IMR-90 (cell line): ENCODE measurements at regions not wholly inside any gene's neighbourhood (a gene's known extent, or its start where the extent isn't known, plus 50 kb on each side); places are given as distances from the start of the nearest gene placed in this dataset.

Source experiments
- ATAC-seq: fragments of 200-7000 bp; cut with Tn5 transposase; 2 replicates; pipeline ENCODE4 v1.9.1; 2020; ENCODE audit warnings: low read depth, mild to moderate bottlenecking, moderate library complexity
- BruUV-seq: library from RNA; stranded (reverse); fragments of 400-500 nt; replicated peaks from 2 replicates; lab custom pipeline; 2021; lab: Mats Ljungman, UMichigan
- CTCF ChIA-PET: fragments of 300-600 bp; formaldehyde crosslinking; extraction: SDS; loops from one replicate; lab custom pipeline; 2021; ENCODE audit warnings: antibody characterized with exemption; lab: Yijun Ruan, JAX
- POLR2A ChIA-PET: fragments of 300-600 bp; sonication (Branson Sonifier 250); formaldehyde crosslinking; loops from one replicate; lab custom pipeline; 2022; ENCODE audit warnings: antibody characterized with exemption; ENCODE audit not compliant: unreplicated experiment; lab: Charles Lee
- DNase-seq: peaks from one replicate; pipeline ENCODE4 v3.0.0; 2013
- H2AFZ ChIP-seq: replicated peaks from 2 replicates; pipeline ENCODE3; 2013; ENCODE audit warnings: low read length, mild to moderate bottlenecking; ENCODE audit not compliant: poor library complexity
- H2AK5ac ChIP-seq: 2 replicates; pipeline ENCODE4 v1.6.1; 2013; ENCODE audit warnings: low read depth, low read length, inconsistent platforms
- H2AK9ac ChIP-seq: replicated peaks from 2 replicates; pipeline ENCODE3; 2013; ENCODE audit warnings: mild to moderate bottlenecking, low read depth, low read length, moderate library complexity; ENCODE audit not compliant: poor library complexity
- H2BK120ac ChIP-seq: 2 replicates; pipeline ENCODE4 v1.6.1; 2013; ENCODE audit warnings: low read depth, low read length, inconsistent platforms
- H2BK15ac ChIP-seq: 3 replicates; pipeline ENCODE4 v1.6.1; 2013; ENCODE audit warnings: low read depth, low read length, inconsistent platforms
- H2BK20ac ChIP-seq: 2 replicates; pipeline ENCODE4 v1.6.1; 2013; ENCODE audit warnings: low read depth, mild to moderate bottlenecking, inconsistent platforms, low read length, moderate library complexity
- H2BK5ac ChIP-seq: 2 replicates; pipeline ENCODE4 v1.6.1; 2013; ENCODE audit warnings: mild to moderate bottlenecking, low read depth, low read length, inconsistent platforms; ENCODE audit not compliant: poor library complexity, severe bottlenecking
- H3K14ac ChIP-seq: replicated peaks from 2 replicates; pipeline ENCODE4 v1.6.1; 2013; ENCODE audit warnings: low read depth, low read length, inconsistent platforms
- H3K18ac ChIP-seq: 2 replicates; pipeline ENCODE4 v1.6.1; 2013; ENCODE audit warnings: low read depth, low read length, control low read depth
- H3K23ac ChIP-seq: 2 replicates; pipeline ENCODE4 v1.6.1; 2013; ENCODE audit warnings: low read depth, low read length, inconsistent platforms
- H3K27ac ChIP-seq: 2 replicates; pipeline ENCODE4 v1.5.1; 2013; ENCODE audit warnings: mild to moderate bottlenecking, control low read depth, low read length; ENCODE audit not compliant: insufficient read depth
- H3K27me3 ChIP-seq: 2 replicates; pipeline ENCODE4 v1.6.1; 2013; ENCODE audit warnings: low read length; ENCODE audit not compliant: control insufficient read depth, insufficient read depth
- H3K36me3 ChIP-seq: 2 replicates; pipeline ENCODE4 v1.6.1; 2013; ENCODE audit warnings: low read length, mixed read lengths; ENCODE audit not compliant: control insufficient read depth, insufficient read depth
- H3K4ac ChIP-seq: 2 replicates; pipeline ENCODE4 v1.6.1; 2013; ENCODE audit warnings: low read depth, low read length, inconsistent platforms
- H3K4me1 ChIP-seq: 2 replicates; pipeline ENCODE4 v1.6.1; 2013; ENCODE audit warnings: low read length, mixed read lengths; ENCODE audit not compliant: control insufficient read depth, insufficient read depth
- H3K4me2 ChIP-seq: 2 replicates; pipeline ENCODE4 v1.6.1; 2013; ENCODE audit warnings: low read depth, mild to moderate bottlenecking, control low read depth, low read length, moderate library complexity
- H3K4me3 ChIP-seq: 2 replicates; pipeline ENCODE4 v1.5.1; 2013; ENCODE audit warnings: low read depth, mild to moderate bottlenecking, control low read depth, low read length, moderate library complexity; ENCODE audit not compliant: insufficient read depth
- H3K56ac ChIP-seq: 2 replicates; pipeline ENCODE4 v1.6.1; 2013; ENCODE audit warnings: low read length, inconsistent platforms; ENCODE audit not compliant: insufficient read depth; ENCODE audit errors: extremely low read depth
- H3K79me1 ChIP-seq, 2 experiments: 2 replicates each; pipeline ENCODE4 v1.6.1; 2013; ENCODE audit warnings: low read length in 2 of 2, inconsistent platforms in 1 of 2, low read depth in 1 of 2
- H3K9ac ChIP-seq: 2 replicates; pipeline ENCODE4 v1.6.1; 2013; ENCODE audit warnings: low read depth, low read length, control low read depth
- H3K9me1 ChIP-seq: 2 replicates; pipeline ENCODE4 v1.6.1; 2013; ENCODE audit warnings: low read length, inconsistent platforms; ENCODE audit not compliant: insufficient read depth
- H3K9me3 ChIP-seq: 2 replicates; pipeline ENCODE4 v1.6.1; 2013; ENCODE audit warnings: low read length; ENCODE audit not compliant: control insufficient read depth, insufficient read depth
- H4K20me1 ChIP-seq: 2 replicates; pipeline ENCODE4 v1.6.1; 2013; ENCODE audit warnings: low read length, inconsistent platforms; ENCODE audit not compliant: insufficient read depth
- H4K5ac ChIP-seq: 2 replicates; pipeline ENCODE4 v1.6.1; 2013; ENCODE audit warnings: mild to moderate bottlenecking, low read depth, low read length, control low read depth
- H4K8ac ChIP-seq, 2 experiments: 2 replicates each; pipeline ENCODE4 v1.6.1; 2013; ENCODE audit warnings: low read depth in 2 of 2, low read length in 2 of 2, control low read depth in 1 of 2, inconsistent platforms in 1 of 2
- H4K91ac ChIP-seq: 2 replicates; pipeline ENCODE4 v1.6.1; 2013; ENCODE audit warnings: low read depth, low read length, inconsistent platforms; ENCODE audit not compliant: insufficient read depth
- BHLHE40 ChIP-seq: fragments of 150-350 bp; IDR thresholded peaks from 2 replicates; pipeline ENCODE4 v1.6.1; 2016; ENCODE audit warnings: mild to moderate bottlenecking, low read depth, low read length
- FOS ChIP-seq: fragments of 150-350 bp; IDR thresholded peaks from 2 replicates; pipeline ENCODE4 v1.6.1; 2016; ENCODE audit warnings: low read depth, low read length
- MAFK ChIP-seq: IDR thresholded peaks from 2 replicates; pipeline ENCODE4 v1.6.1; 2012; ENCODE audit warnings: low read depth, low read length, improper control_type of control experiment
- MAZ ChIP-seq: IDR thresholded peaks from 2 replicates; pipeline ENCODE4 v1.6.1; 2012; ENCODE audit warnings: low read depth, mild to moderate bottlenecking, low read length, improper control_type of control experiment, moderate library complexity, borderline replicate concordance
- MXI1 ChIP-seq: IDR thresholded peaks from 2 replicates; pipeline ENCODE4 v1.6.1; 2012; ENCODE audit warnings: low read depth, mild to moderate bottlenecking, low read length, moderate library complexity, borderline replicate concordance
- NFE2L2 ChIP-seq: fragments of 150-350 bp; IDR thresholded peaks from 2 replicates; pipeline ENCODE4 v1.6.1; 2016; ENCODE audit warnings: low read depth, mild to moderate bottlenecking, low read length
- POLR2A ChIP-seq: IDR thresholded peaks from 2 replicates; pipeline ENCODE4 v1.6.1; 2012; ENCODE audit warnings: mild to moderate bottlenecking, low read depth, low read length
- RAD21 ChIP-seq: IDR thresholded peaks from 2 replicates; pipeline ENCODE4 v1.6.1; 2012; ENCODE audit warnings: low read length, improper control_type of control experiment
- RFX5 ChIP-seq: IDR thresholded peaks from 2 replicates; pipeline ENCODE4 v1.8.0; 2012; ENCODE audit warnings: low read depth, mild to moderate bottlenecking, low read length, moderate library complexity
- WGBS, 2 experiments: methylation state at CpG; one replicate each; pipeline versions ENCODE4 v1.1.5 to v1.1.7; 2013; ENCODE audit warnings: missing lambda C conversion rate in 2 of 2; ENCODE audit not compliant: insufficient read length in 1 of 2; ENCODE audit errors: extremely low coverage in 2 of 2; 5-methylcytosine and 5-hydroxymethylcytosine counted together
- dilution Hi-C: fragments of 300-500 bp; cut with HindIII; formaldehyde crosslinking; loops from one replicate; pipeline ENCODE4 v1.14.3; 2018; ENCODE audit warnings: low sequenced_read_pairs; ENCODE audit not compliant: unreplicated experiment
- in situ Hi-C: fragments of 300-500 bp; cut with MboI; formaldehyde crosslinking; loops from 3 replicates; pipeline ENCODE4 v1.14.3; 2019; ENCODE audit warnings: low sequenced_read_pairs, inconsistent platforms, mixed read lengths
- intact Hi-C: fragments of 100-400 bp; cut with micrococcal nuclease; formaldehyde crosslinking; loops from 2 replicates; pipeline ENCODE4 v1.10.0; 2022
- TF ChIP-seq, protein P1 (sequence below): fragments of 150-350 bp; IDR thresholded peaks from 2 replicates; pipeline ENCODE4 v1.6.1; 2017; ENCODE audit warnings: mild to moderate bottlenecking, antibody characterized with exemption, low read length, low read depth
- TF ChIP-seq, protein P2 (sequence below): conservative IDR thresholded peaks from 2 replicates; pipeline ENCODE4 v1.5.1; 2012; ENCODE audit warnings: mild to moderate bottlenecking, low read depth, low read length, improper control_type of control experiment
- TF ChIP-seq, protein P3 (sequence below): fragments of 150-350 bp; IDR thresholded peaks from 2 replicates; pipeline ENCODE4 v1.6.1; 2016; ENCODE audit warnings: low read depth, mild to moderate bottlenecking, low read length, moderate library complexity, borderline replicate concordance

DNA sequence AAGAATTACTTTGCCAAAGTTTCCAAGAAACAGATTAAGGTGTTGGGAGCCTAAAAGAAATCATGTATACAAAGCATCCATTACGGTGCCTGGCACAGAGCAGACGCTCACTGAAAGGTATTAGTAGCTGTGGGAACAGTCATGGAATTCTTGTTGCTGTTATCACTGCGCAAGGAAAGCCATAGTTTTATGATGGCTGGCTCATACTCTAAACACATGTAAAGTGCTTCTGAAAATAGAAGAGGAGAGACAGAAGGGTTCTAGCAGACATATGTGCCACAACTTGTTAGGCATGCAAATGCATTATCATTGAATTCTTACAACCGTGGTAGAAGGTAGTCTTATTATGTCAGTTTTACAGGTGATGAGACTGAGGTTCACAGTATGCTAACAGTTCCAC is 112.4 kb downstream of the TENT5A start:
- no peak overlapping the region for H3K9ac ChIP-seq
- no peak overlapping the region for H3K4ac ChIP-seq
- H3K27me3 ChIP-seq = no peaks in the 10 kb centered on the region
- no peak overlapping the region for H3K18ac ChIP-seq
- H3K27ac ChIP-seq = no peak overlapping the region
- no peaks in the 10 kb centered on the region for H3K9me1 ChIP-seq
- DNase-seq (no peak), ATAC-seq (no peak)
- H2BK15ac ChIP-seq = no peak overlapping the region
- H3K36me3 ChIP-seq = no peaks in the 10 kb centered on the region
- no peak overlapping the region for H4K91ac ChIP-seq
- ChIA-PET CTCF (no interaction called here), POLR2A (no interaction called here)
- H3K23ac ChIP-seq = no peak overlapping the region
- no peak overlapping the region for H2BK120ac ChIP-seq
- WGBS, 2 experiments = no CpG with 5 or more reads among the region's 4 CpGs
- no peak overlapping the region for H2BK20ac ChIP-seq
- TF ChIP-seq, protein P1, sequence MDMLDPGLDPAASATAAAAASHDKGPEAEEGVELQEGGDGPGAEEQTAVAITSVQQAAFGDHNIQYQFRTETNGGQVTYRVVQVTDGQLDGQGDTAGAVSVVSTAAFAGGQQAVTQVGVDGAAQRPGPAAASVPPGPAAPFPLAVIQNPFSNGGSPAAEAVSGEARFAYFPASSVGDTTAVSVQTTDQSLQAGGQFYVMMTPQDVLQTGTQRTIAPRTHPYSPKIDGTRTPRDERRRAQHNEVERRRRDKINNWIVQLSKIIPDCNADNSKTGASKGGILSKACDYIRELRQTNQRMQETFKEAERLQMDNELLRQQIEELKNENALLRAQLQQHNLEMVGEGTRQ = no peak
- TF ChIP-seq FOS (no peak), POLR2A (no peak), RFX5 (no peak), RAD21 (no peak), MAZ (no peak), MAFK (no peak), BHLHE40 (no peak), MXI1 (no peak), NFE2L2 (no peak)
- TF ChIP-seq, protein P2, sequence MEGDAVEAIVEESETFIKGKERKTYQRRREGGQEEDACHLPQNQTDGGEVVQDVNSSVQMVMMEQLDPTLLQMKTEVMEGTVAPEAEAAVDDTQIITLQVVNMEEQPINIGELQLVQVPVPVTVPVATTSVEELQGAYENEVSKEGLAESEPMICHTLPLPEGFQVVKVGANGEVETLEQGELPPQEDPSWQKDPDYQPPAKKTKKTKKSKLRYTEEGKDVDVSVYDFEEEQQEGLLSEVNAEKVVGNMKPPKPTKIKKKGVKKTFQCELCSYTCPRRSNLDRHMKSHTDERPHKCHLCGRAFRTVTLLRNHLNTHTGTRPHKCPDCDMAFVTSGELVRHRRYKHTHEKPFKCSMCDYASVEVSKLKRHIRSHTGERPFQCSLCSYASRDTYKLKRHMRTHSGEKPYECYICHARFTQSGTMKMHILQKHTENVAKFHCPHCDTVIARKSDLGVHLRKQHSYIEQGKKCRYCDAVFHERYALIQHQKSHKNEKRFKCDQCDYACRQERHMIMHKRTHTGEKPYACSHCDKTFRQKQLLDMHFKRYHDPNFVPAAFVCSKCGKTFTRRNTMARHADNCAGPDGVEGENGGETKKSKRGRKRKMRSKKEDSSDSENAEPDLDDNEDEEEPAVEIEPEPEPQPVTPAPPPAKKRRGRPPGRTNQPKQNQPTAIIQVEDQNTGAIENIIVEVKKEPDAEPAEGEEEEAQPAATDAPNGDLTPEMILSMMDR = no peak
- TF ChIP-seq, protein P3, sequence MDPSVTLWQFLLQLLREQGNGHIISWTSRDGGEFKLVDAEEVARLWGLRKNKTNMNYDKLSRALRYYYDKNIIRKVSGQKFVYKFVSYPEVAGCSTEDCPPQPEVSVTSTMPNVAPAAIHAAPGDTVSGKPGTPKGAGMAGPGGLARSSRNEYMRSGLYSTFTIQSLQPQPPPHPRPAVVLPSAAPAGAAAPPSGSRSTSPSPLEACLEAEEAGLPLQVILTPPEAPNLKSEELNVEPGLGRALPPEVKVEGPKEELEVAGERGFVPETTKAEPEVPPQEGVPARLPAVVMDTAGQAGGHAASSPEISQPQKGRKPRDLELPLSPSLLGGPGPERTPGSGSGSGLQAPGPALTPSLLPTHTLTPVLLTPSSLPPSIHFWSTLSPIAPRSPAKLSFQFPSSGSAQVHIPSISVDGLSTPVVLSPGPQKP = no peak
- no peak overlapping the region for H2AK5ac ChIP-seq
- no peaks in the 10 kb centered on the region for H3K9me3 ChIP-seq
- no peak overlapping the region for H3K4me2 ChIP-seq
- H2AFZ ChIP-seq = no peak overlapping the region
- H4K5ac ChIP-seq = no peak overlapping the region
- H3K4me3 ChIP-seq = no peak overlapping the region
- no peak overlapping the region for H2BK5ac ChIP-seq
- dilution Hi-C loops = no loop called here
- no peak overlapping the region for H4K8ac ChIP-seq
- no peak overlapping the region for H3K14ac ChIP-seq
- no peaks in the 10 kb centered on the region; the same call in 1 of the 2 replicates for H3K4me1 ChIP-seq
- in situ Hi-C loops = no loop called here
- no peaks in the 10 kb centered on the region for H4K20me1 ChIP-seq
- no peak overlapping the region for H2AK9ac ChIP-seq
- intact Hi-C loops = loop anchor here (5.0 kb wide), 1 partner anchor 82 kb away; no protein-coding TSS in a partner anchor
- H3K56ac ChIP-seq = no peak overlapping the region
- no peaks in the 10 kb centered on the region for H3K79me1 ChIP-seq
- BruUV-seq = no TSS peak
